CD4-positive, CD25-positive, alpha-beta regulatory T cell (primary cell): ENCODE measurements at regions not wholly inside any gene's neighbourhood (a gene's known extent, or its start where the extent isn't known, plus 50 kb on each side); places are given as distances from the start of the nearest gene placed in this dataset.

ENCODE experiments used
- ATAC-seq, 2 donors: fragments of 150-1000 bp; cut with Tn5 transposase; one replicate each; pipeline ENCODE4 v1.10.0; 2021; ENCODE audit warnings: low read depth in 2 of 2, moderate number of reproducible peaks in 2 of 2, moderate library complexity in 1 of 2
- DNase-seq, 3 donors: peaks; one replicate each; pipeline versions ENCODE4 v3.0.0 to v3.0.0-alpha.2; 2012 to 2022; ENCODE audit warnings: mixed read lengths in 1 of 3
- H3K27ac ChIP-seq: one replicate; pipeline ENCODE4 v1.7.0; 2013; ENCODE audit warnings: mild to moderate bottlenecking, low read length; ENCODE audit not compliant: insufficient read depth, poor library complexity, severe bottlenecking
- H3K27me3 ChIP-seq: one replicate; pipeline ENCODE4 v1.7.0; 2013; ENCODE audit warnings: low read length; ENCODE audit not compliant: control insufficient read depth, insufficient read depth
- H3K36me3 ChIP-seq: one replicate; pipeline ENCODE4 v1.7.0; 2013; ENCODE audit warnings: mild to moderate bottlenecking, low read length, moderate library complexity; ENCODE audit not compliant: control insufficient read depth, insufficient read depth
- H3K4me1 ChIP-seq: 2 replicates; pipeline ENCODE4 v1.7.0; 2013; ENCODE audit warnings: mild to moderate bottlenecking, low read length; ENCODE audit not compliant: insufficient read depth, control insufficient read depth, poor library complexity, severe bottlenecking
- H3K4me3 ChIP-seq: one replicate; pipeline ENCODE4 v1.7.0; 2013; ENCODE audit warnings: low read depth, mild to moderate bottlenecking, low read length, moderate library complexity
- H3K9me3 ChIP-seq, 2 experiments: 1 replicate in 1 of 2; 2 replicates in 1 of 2; pipeline ENCODE4 v1.7.0; 2013; ENCODE audit warnings: low read length in 2 of 2, mild to moderate bottlenecking in 1 of 2, moderate library complexity in 1 of 2; ENCODE audit not compliant: control insufficient read depth in 2 of 2
- H3K27ac Mint-ChIP-seq, 3 donors: one replicate each; pipeline ENCODE4 v1.8.0; 2020 to 2022; ENCODE audit warnings: mild to moderate bottlenecking in 3 of 3, mixed read lengths in 3 of 3, moderate library complexity in 2 of 3
- H3K27me3 Mint-ChIP-seq: one replicate; pipeline ENCODE4 v1.8.0; 2022; ENCODE audit warnings: mild to moderate bottlenecking, mixed read lengths
- H3K36me3 Mint-ChIP-seq: one replicate; pipeline ENCODE4 v1.8.0; 2020; ENCODE audit warnings: mixed read lengths
- H3K4me1 Mint-ChIP-seq, 4 donors: one replicate each; pipeline ENCODE4 v1.8.0; 2020 to 2022; ENCODE audit warnings: mixed read lengths in 4 of 4, mild to moderate bottlenecking in 1 of 4
- H3K4me3 Mint-ChIP-seq, 4 donors: one replicate each; pipeline ENCODE4 v1.8.0; 2020 to 2022; ENCODE audit warnings: mild to moderate bottlenecking in 4 of 4, mixed read lengths in 4 of 4, moderate library complexity in 3 of 4
- H3K9me3 Mint-ChIP-seq, 7 donors: one replicate each; pipeline ENCODE4 v1.8.0; 2020 to 2022; ENCODE audit warnings: mixed read lengths in 7 of 7, mild to moderate bottlenecking in 3 of 7, moderate library complexity in 2 of 7

GRCh38 chr6:167578371-167578901 lies 248.3 kb upstream of the AFDN start:
- no peak for DNase-seq
- Mint-ChIP-seq H3K9me3 (peaks cover 0 to 9% (median 4%) of the 10 kb centered on the region in 7 donors), H3K27ac (no peak overlapping the region), H3K27me3 (peaks cover 6% of the 10 kb centered on the region), H3K4me1 (no peaks in the 10 kb centered on the region), H3K36me3 (no peaks in the 10 kb centered on the region), H3K4me3 (no peak overlapping the region)
- no peaks in the 10 kb centered on the region for H3K4me1 ChIP-seq
- no peak overlapping the region for H3K27ac ChIP-seq
- no peaks in the 10 kb centered on the region for H3K27me3 ChIP-seq
- H3K36me3 ChIP-seq = no peaks in the 10 kb centered on the region
- peaks cover 6 to 8% of the 10 kb centered on the region in 2 experiments for H3K9me3 ChIP-seq
- ATAC-seq = no peak
- no peak overlapping the region for H3K4me3 ChIP-seq

GRCh38 chr6:167579806-167580618 lies 246.7 kb upstream of the AFDN start:
- H3K36me3 ChIP-seq = no peaks in the 10 kb centered on the region
- H3K4me3 Mint-ChIP-seq = no peak overlapping the region
- peaks cover 0 to 11% (median 4%) of the 10 kb centered on the region in 7 donors for H3K9me3 Mint-ChIP-seq
- no peaks in the 10 kb centered on the region for H3K4me1 Mint-ChIP-seq
- H3K27ac Mint-ChIP-seq = no peak overlapping the region
- H3K4me1 ChIP-seq = no peaks in the 10 kb centered on the region
- peaks cover 6% of the 10 kb centered on the region for H3K27me3 Mint-ChIP-seq
- no peak overlapping the region for H3K4me3 ChIP-seq
- H3K27ac ChIP-seq = no peak overlapping the region
- DNase-seq = no peak
- peaks cover 9% of the 10 kb centered on the region in 2 experiments for H3K9me3 ChIP-seq
- no peak for ATAC-seq
- H3K36me3 Mint-ChIP-seq = no peaks in the 10 kb centered on the region
- no peaks in the 10 kb centered on the region for H3K27me3 ChIP-seq

- Mint-ChIP-seq H3K4me3 (no peak overlapping the region), H3K27me3 (peaks cover 6% of the 10 kb centered on the region), H3K9me3 (peaks cover 0 to 11% (median 4%) of the 10 kb centered on the region in 7 donors), H3K4me1 (no peaks in the 10 kb centered on the region), H3K27ac (no peak overlapping the region), H3K36me3 (no peaks in the 10 kb centered on the region)
- no peaks in the 10 kb centered on the region for H3K4me1 ChIP-seq
- H3K4me3 ChIP-seq = no peak overlapping the region
- no peaks in the 10 kb centered on the region for H3K36me3 ChIP-seq
- no peak overlapping the region for H3K27ac ChIP-seq
- no peak for ATAC-seq
- H3K9me3 ChIP-seq = peaks cover 9% of the 10 kb centered on the region in 2 experiments
- H3K27me3 ChIP-seq = no peaks in the 10 kb centered on the region
- DNase-seq = no peak
These were observed 246.1 kb upstream of the AFDN start for GRCh38 chr6:167580619-167580911.

- Histone ChIP-seq H3K4me1 (no peaks in the 10 kb centered on the region), H3K27ac (no peak overlapping the region), H3K4me3 (no peak overlapping the region), H3K36me3 (no peaks in the 10 kb centered on the region), H3K9me3 (peaks cover 9% of the 10 kb centered on the region in 2 experiments), H3K27me3 (no peaks in the 10 kb centered on the region)
- Mint-ChIP-seq H3K9me3 (peaks cover 0 to 11% (median 4%) of the 10 kb centered on the region in 7 donors), H3K36me3 (no peaks in the 10 kb centered on the region), H3K27ac (no peak overlapping the region), H3K4me1 (no peaks in the 10 kb centered on the region), H3K4me3 (no peak overlapping the region), H3K27me3 (peaks cover 6% of the 10 kb centered on the region)
- no peak for DNase-seq
- ATAC-seq = no peak
These were observed 245.1 kb upstream of the AFDN start for GRCh38 chr6:167581637-167582036.

- Histone ChIP-seq H3K27me3 (no peaks in the 10 kb centered on the region), H3K36me3 (no peaks in the 10 kb centered on the region), H3K27ac (no peak overlapping the region), H3K9me3 (peaks cover 9% of the 10 kb centered on the region in 2 experiments), H3K4me1 (no peaks in the 10 kb centered on the region), H3K4me3 (no peak overlapping the region)
- Mint-ChIP-seq H3K4me1 (no peaks in the 10 kb centered on the region), H3K9me3 (peaks cover 0 to 16% (median 4%) of the 10 kb centered on the region in 7 donors), H3K27me3 (peaks cover 6% of the 10 kb centered on the region), H3K27ac (no peak overlapping the region), H3K36me3 (no peaks in the 10 kb centered on the region), H3K4me3 (no peak overlapping the region)
- DNase-seq (no peak), ATAC-seq (no peak)
These were observed 243.3 kb upstream of the AFDN start for GRCh38 chr6:167583412-167583811.

GRCh38 chr6:167588181-167588919 lies 238.4 kb upstream of the AFDN start:
- Histone ChIP-seq H3K27ac (no peak overlapping the region), H3K36me3 (no peaks in the 10 kb centered on the region), H3K27me3 (no peaks in the 10 kb centered on the region), H3K4me3 (no peak overlapping the region), H3K4me1 (no peaks in the 10 kb centered on the region), H3K9me3 (peaks cover 2 to 4% of the 10 kb centered on the region in 2 experiments)
- no peak overlapping the region for H3K4me3 Mint-ChIP-seq
- no peaks in the 10 kb centered on the region for H3K27me3 Mint-ChIP-seq
- DNase-seq = no peak
- peaks cover 0 to 18% (median 4%) of the 10 kb centered on the region in 7 donors for H3K9me3 Mint-ChIP-seq
- H3K27ac Mint-ChIP-seq = no peak overlapping the region
- no peak for ATAC-seq
- no peaks in the 10 kb centered on the region for H3K4me1 Mint-ChIP-seq
- H3K36me3 Mint-ChIP-seq = no peaks in the 10 kb centered on the region

GRCh38 chr6:167588920-167589614 lies 237.6 kb upstream of the AFDN start:
- no peaks in the 10 kb centered on the region for H3K36me3 ChIP-seq
- H3K36me3 Mint-ChIP-seq = no peaks in the 10 kb centered on the region
- no peaks in the 10 kb centered on the region for H3K27me3 Mint-ChIP-seq
- ATAC-seq (no peak), DNase-seq (no peak)
- no peaks in the 10 kb centered on the region for H3K27me3 ChIP-seq
- no peak overlapping the region for H3K4me3 ChIP-seq
- H3K9me3 Mint-ChIP-seq = peaks cover 0 to 16% (median 4%) of the 10 kb centered on the region in 7 donors
- no peaks in the 10 kb centered on the region for H3K4me1 ChIP-seq
- H3K27ac Mint-ChIP-seq = no peak overlapping the region
- H3K9me3 ChIP-seq = no peaks in the 10 kb centered on the region
- no peaks in the 10 kb centered on the region for H3K4me1 Mint-ChIP-seq
- no peak overlapping the region for H3K27ac ChIP-seq
- H3K4me3 Mint-ChIP-seq = no peak overlapping the region
